NCI-H1436 (cell line): ENCODE measurements at regions not wholly inside any gene's neighbourhood (a gene's known extent, or its start where the extent isn't known, plus 50 kb on each side); places are given as distances from the start of the nearest gene placed in this dataset.

Source experiments
- DNase-seq: peaks from one replicate; lab custom pipeline; 2025; lab: John Stamatoyannopoulos, UW

- DNase-seq = no peak
Observed at GRCh38 chr5:35317586-35317985, 87.3 kb upstream of the PRLR start.

DNA sequence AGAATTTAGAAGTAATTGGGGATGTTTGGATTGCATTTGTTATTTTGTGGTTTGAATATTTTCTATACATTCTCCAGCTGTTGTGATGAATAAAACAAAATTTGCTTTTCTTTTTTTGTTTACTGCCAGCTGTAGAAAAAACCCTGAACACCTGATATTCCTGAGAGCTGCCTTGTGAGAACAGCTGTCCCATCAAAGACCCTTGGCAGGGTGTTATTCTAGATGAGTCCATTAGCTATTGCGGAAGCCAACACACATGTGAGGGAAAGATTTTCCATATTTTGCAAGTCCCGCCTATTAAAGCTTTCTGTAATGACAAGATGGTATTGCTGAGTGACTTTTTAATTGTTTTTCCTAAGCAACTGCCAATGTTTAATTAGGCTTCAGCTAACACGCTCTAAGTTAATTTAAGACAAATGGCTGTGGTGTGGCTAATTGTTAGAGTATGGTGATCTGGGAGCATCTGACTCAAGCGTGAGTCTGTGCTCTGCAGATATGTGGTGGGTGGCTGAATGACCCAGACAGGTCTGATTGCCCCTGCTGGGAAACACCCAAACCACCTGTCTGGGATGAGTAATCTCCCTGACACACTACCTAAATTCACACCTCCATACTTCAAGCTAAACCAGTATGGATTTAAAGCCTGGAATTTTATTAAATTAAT, 86.5 kb upstream of the PRLR start:
- DNase-seq = no peak

- no peak for DNase-seq
Observed at GRCh38 chr5:35313291-35313690, 83.0 kb upstream of the PRLR start.

- no peak for DNase-seq
Observed at GRCh38 chr5:35312267-35312666, 82.0 kb upstream of the PRLR start.

DNA sequence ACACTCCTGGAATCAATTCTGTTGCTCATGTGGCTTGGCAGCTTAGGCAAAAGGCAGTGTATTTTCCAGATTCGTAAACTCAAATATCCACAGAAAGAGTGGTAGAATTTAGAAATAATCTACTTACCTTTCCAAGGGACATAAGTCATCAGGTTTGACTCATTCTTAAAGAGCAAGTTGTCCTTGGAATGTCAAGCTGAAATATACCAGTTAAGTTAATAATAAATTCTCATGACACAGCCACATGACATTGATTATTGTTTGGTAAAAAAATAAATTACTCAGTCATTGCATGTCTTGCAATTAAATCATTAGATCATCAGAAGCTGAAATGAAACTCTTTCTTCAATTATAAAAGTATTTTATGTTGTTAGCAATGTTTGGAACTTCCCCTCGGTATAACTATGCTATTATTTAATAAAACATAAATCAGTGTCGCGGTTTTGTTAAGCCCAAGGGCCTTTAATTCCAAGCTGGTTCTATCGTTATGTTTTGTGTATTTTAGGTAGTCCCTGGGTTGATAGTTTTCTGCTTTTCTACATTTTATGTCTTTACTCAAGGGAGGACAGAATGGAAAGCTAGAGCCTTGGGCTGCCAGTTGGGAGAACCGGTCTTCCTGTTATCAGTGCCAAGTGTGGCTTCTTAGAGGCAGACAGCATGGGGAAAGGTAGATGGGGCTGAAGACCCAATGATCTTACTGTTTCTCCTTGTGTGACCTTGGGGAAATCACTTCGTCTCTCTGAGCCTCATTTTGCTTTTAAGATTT, 79.3 kb upstream of the PRLR start:
- no peak for DNase-seq

DNA sequence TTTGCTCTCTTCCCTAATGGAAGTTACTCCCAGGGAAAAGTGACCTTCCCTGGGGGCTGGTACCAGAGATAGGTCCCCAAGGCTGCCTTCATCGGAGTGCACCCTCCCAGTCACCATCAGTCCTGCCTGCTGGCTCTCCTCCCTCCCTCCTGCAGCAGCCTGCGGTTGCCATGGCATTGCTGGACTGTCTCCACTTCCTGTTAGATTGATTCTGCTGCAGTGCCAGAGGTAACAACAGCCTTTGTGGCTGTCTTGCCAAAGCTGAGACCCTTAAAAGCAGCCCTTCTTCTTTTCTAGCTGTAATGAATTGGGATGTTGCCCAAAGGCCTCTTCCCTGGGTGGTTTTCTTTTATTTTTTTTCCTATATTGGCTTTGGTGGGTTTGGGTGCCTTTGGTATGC, 78.1 kb upstream of the PRLR start:
- DNase-seq = no peak

- DNase-seq = no peak
Observed at GRCh38 chr5:35306716-35307365, 76.6 kb upstream of the PRLR start.

- DNase-seq = no peak
Observed at GRCh38 chr5:35305336-35306020, 75.2 kb upstream of the PRLR start.

- no peak for DNase-seq
Observed at GRCh38 chr5:35304291-35304690, 74.0 kb upstream of the PRLR start.

DNA sequence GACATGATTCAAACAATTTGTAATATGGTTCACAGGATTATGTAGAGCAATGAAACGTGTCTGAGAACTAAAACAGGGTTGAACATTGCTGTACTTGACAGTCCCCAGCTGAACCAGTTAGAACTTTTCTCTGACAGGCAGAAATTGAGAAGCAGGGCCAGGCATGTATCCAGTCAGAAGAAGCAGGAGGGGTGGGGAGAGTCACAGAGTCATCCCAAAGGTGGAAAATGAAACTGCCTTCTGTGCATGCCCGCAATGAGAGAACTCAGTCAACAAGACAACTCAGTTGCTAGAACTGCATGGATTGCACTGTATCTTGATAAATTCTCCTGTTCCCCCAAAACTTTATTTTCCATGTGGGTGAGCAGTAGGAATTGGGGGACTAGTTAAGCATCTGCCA, 72.9 kb upstream of the PRLR start:
- DNase-seq = no peak

DNA sequence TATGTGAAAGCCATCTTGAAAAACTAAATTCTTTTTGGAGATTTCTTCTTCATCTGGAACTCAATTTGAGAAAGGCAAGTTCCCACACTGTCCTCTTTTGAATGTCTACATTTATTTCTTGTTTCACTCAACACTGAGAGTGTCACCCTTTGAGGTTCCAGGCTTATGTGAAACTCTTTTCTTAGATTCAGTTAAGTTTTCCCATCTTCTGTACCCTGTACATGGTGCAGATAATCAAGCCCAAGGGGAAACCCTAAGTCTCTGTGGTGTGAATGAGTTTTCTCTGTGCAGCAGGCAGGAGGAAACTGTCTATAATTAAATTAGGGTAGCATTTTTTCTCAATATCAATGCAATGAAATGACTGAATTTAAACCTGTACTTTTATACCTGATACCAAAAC, 72.3 kb upstream of the PRLR start:
- DNase-seq = no peak

GRCh38 chr5:35297755-35298154, 67.5 kb upstream of the PRLR start:
- no peak for DNase-seq

GRCh38 chr5:35294976-35295375, 64.7 kb upstream of the PRLR start:
- no peak for DNase-seq

DNA sequence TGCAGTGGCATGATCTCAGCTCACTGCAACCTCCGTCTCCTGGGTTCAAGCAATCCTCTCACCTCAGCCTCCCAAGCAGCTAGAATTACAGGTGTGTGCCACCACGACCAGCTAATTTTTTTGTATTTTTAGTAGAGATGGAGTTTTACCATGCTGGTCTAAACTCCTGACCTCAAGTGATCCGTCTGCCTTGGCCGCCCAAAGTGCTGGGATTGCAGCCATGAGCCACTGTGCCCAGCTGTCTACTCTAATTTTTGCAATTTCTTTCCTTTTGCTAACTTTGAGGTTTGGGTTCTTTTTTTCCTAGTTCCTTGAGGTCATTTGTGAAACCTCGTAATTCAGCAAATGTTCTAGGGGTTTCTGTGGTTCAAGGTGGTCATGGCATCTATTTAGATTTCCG, 63.7 kb upstream of the PRLR start:
- DNase-seq = no peak

DNA sequence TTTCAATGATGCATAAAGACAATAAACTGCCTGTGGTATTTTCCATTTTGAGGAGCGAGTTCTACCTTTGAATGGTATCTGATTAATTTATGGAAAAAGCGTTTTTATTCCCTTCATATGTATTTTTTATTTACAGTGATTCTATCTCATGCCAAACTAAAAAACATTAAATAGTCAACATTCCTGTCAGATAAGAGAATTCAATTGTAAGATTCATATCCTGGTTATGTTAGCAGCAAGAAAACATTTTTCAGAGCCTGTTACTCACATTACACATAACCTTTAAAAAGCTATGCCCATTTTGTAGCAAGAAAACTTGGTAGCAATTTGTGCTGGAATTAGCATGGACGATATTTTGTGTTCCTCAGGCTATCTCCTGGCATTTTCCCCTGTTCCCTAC, 55.1 kb upstream of the PRLR start:
- no peak for DNase-seq

DNA sequence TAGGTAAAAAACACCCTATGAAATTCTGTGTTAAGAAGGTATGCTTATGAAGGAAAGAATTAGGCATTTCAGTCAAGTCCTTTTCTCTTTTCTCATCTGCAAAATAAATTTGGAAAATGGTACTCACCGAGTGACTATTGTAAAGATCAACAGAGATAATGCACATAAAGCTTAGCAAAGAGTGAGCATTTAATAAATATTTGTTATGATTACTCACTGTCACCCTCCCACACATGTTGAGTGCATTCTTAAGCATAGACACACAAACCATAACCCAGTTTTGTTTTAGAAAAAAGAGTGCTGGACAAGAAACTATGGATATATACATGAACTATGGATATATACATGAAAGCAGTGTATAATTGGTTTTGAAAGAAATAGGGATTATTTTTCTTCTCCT, 54.7 kb upstream of the PRLR start:
- DNase-seq = no peak

DNA sequence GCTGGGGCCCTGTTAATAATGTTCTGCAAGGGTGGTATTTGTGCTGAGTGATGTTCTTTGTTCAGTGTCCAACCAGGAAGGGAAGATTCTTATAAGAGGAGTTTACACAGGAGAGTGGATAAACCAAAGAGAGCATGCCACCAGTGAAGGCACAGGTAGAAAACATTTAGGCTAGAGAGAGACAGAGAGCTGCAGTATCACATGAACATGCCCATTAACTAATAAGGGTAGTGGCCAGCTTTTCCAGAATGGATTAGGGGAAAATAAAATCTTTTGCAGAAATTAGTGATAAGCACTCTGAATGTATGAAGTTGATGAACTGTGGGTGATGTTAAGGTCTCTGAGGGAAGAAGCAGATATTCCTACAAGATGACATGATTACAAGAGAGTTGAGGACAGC, 54.1 kb upstream of the PRLR start:
- no peak for DNase-seq

- no peak for DNase-seq
Observed at GRCh38 chr5:35282810-35283209, 52.5 kb upstream of the PRLR start.

DNA sequence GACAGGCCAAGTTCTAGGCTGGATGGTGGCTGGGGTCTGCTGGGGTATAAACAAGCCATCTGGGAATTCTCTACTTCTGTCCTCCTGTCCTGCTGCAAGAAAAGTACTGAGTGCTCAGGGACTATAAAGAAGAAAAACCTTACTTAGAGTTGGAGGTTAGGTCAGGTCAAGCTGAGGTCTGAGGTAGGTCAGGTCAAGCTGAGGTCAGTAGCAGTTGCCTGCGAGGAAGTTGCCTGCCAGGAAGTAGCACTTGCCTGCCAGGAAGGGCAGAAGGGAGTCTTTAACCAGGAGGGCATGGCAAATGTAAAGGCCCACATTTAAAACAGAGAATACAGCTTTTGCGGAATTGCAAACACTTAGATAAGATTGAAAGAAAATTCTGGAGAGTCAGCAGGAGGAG, 51.3 kb upstream of the PRLR start:
- DNase-seq = no peak
